GM12801 (cell line): ENCODE measurements at regions not wholly inside any gene's neighbourhood (a gene's known extent, or its start where the extent isn't known, plus 50 kb on each side); places are given as distances from the start of the nearest gene placed in this dataset.

Source experiments
- CTCF ChIP-seq: IDR thresholded peaks from one replicate; pipeline ENCODE4 v1.5.1; 2011; ENCODE audit warnings: control low read depth; ENCODE audit not compliant: insufficient read length; ENCODE audit errors: extremely low read depth

- no peak for TF ChIP-seq CTCF
Observed at GRCh38 chr6:19435755-19436154, 401.4 kb upstream of the ID4 start.

- TF ChIP-seq CTCF = no peak
Observed at GRCh38 chr6:19438566-19439353, 398.4 kb upstream of the ID4 start.

GRCh38 chr6:19440531-19440930 lies 396.6 kb upstream of the ID4 start:
- TF ChIP-seq CTCF = no peak

DNA sequence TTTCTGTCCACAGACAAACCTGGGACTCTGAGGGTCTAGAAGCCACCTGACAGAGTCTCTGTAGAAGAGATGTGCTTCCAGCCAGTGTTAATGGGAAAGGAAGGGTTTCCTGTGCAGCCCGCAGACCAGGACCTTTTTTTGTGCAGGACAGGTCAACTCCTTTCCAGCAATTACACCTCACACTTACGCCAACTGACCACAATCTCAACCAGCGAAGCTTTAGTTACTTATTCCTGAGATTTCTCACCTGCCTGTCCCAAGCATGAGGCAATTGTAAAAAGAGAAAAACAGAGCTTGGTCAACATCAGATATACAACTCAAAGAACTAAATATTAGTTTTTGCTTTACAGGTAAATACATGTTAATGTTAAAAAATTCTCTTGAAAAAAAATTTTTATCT lies 393.8 kb upstream of the ID4 start:
- no peak for TF ChIP-seq CTCF

DNA sequence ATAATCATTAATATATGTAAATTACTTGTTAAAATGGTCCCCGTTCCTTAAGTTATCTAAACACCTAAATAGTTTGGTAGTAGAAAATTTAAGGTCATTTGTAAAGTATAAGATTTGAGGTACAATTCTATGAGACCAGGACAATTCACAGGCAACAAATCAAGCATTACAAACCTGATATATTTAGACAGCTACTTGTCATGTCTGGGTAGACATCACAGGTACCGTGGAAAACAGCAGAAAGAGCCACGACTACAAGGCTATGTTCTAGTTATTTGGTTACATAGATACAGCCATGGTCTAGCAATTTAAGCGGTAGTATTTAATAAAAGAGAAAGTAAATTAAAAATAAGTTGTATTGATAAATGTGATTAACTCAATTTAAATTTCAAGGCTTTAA lies 393.1 kb upstream of the ID4 start:
- no peak for TF ChIP-seq CTCF

DNA sequence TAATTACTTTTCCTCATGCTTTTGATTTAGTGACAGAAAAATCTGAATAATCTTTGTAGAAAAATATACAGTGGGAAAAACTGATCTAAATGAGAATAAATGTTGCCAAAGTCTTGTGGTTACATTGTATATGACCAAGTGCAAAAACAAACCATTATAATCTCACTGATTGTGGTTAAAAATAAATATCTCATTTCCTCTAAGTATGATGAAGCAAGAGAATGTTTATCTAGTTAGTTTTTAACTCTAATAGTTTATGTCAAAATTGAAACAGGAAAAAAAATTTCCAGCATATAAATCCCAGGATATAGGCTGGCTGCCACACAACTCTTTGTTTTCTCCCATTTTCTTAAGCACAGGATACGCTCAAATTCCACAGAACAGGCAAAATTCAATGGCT lies 392.7 kb upstream of the ID4 start:
- no peak for TF ChIP-seq CTCF

GRCh38 chr6:19446570-19446969 lies 390.6 kb upstream of the ID4 start:
- TF ChIP-seq CTCF = no peak
